ENCODE measurements at regions not wholly inside any gene's neighbourhood (a gene's known extent, or its start where the extent isn't known, plus 50 kb on each side); places are given as distances from the start of the nearest gene placed in this dataset.

- H3K4me3 ChIP-seq (ENCODE audit: insufficient read depth, low read depth, low read length), result no peak overlapping the region
- H3K27me3 ChIP-seq (ENCODE audit: control insufficient read depth, insufficient read depth, low read length), result no peaks in the 10 kb centered on the region
- peak; percentile 29 for DNase-seq
- no peaks in the 10 kb centered on the region for H3K36me3 ChIP-seq (replicated peaks; ENCODE audit: control insufficient read depth, insufficient read depth, low read length)
Observed at GRCh38 chr15:70246623-70247220, 149.0 kb upstream of the TLE3 start.

- Histone ChIP-seq H3K27me3 (ENCODE audit: control insufficient read depth, insufficient read depth, low read length) (no peaks in the 10 kb centered on the region), H3K4me3 (ENCODE audit: insufficient read depth, low read depth, low read length) (no peak overlapping the region), H3K36me3 (replicated peaks; ENCODE audit: control insufficient read depth, insufficient read depth, low read length) (no peaks in the 10 kb centered on the region)
- peak; percentile 24 for DNase-seq
Observed at GRCh38 chr15:70245932-70246622, 148.4 kb upstream of the TLE3 start.

GRCh38 chr15:70244978-70245542 lies 147.3 kb upstream of the TLE3 start:
- no peak for DNase-seq
- H3K36me3 ChIP-seq (replicated peaks; ENCODE audit: control insufficient read depth, insufficient read depth, low read length), result no peaks in the 10 kb centered on the region
- H3K4me3 ChIP-seq (ENCODE audit: insufficient read depth, low read depth, low read length), result no peak overlapping the region
- no peaks in the 10 kb centered on the region for H3K27me3 ChIP-seq (ENCODE audit: control insufficient read depth, insufficient read depth, low read length)

GRCh38 chr15:70243686-70244540 lies 146.2 kb upstream of the TLE3 start:
- no peak overlapping the region for H3K4me3 ChIP-seq (ENCODE audit: insufficient read depth, low read depth, low read length)
- DNase-seq, result no peak
- no peaks in the 10 kb centered on the region for H3K27me3 ChIP-seq (ENCODE audit: control insufficient read depth, insufficient read depth, low read length)
- H3K36me3 ChIP-seq (replicated peaks; ENCODE audit: control insufficient read depth, insufficient read depth, low read length), result no peaks in the 10 kb centered on the region

- H3K4me3 ChIP-seq (ENCODE audit: insufficient read depth, low read depth, low read length), result no peak overlapping the region
- no peaks in the 10 kb centered on the region for H3K36me3 ChIP-seq (replicated peaks; ENCODE audit: control insufficient read depth, insufficient read depth, low read length)
- no peaks in the 10 kb centered on the region for H3K27me3 ChIP-seq (ENCODE audit: control insufficient read depth, insufficient read depth, low read length)
- peak; percentile 29 for DNase-seq
Observed at GRCh38 chr15:70242951-70243685, 145.4 kb upstream of the TLE3 start.

GRCh38 chr15:70241561-70242320 lies 144.0 kb upstream of the TLE3 start:
- Histone ChIP-seq H3K4me3 (ENCODE audit: insufficient read depth, low read depth, low read length) (no peak overlapping the region), H3K36me3 (replicated peaks; ENCODE audit: control insufficient read depth, insufficient read depth, low read length) (no peaks in the 10 kb centered on the region), H3K27me3 (ENCODE audit: control insufficient read depth, insufficient read depth, low read length) (no peaks in the 10 kb centered on the region)
- DNase-seq, result no peak

GRCh38 chr15:70240820-70241430 lies 143.2 kb upstream of the TLE3 start:
- Histone ChIP-seq H3K36me3 (replicated peaks; ENCODE audit: control insufficient read depth, insufficient read depth, low read length) (no peaks in the 10 kb centered on the region), H3K4me3 (ENCODE audit: insufficient read depth, low read depth, low read length) (no peak overlapping the region), H3K27me3 (ENCODE audit: control insufficient read depth, insufficient read depth, low read length) (no peaks in the 10 kb centered on the region)
- DNase-seq, result no peak

GRCh38 chr15:70240082-70240481 lies 142.4 kb upstream of the TLE3 start:
- DNase-seq, result no peak

GRCh38 chr15:70238917-70239316 lies 141.2 kb upstream of the TLE3 start:
- Histone ChIP-seq H3K27me3 (ENCODE audit: control insufficient read depth, insufficient read depth, low read length) (no peaks in the 10 kb centered on the region), H3K36me3 (replicated peaks; ENCODE audit: control insufficient read depth, insufficient read depth, low read length) (no peaks in the 10 kb centered on the region), H3K4me3 (ENCODE audit: insufficient read depth, low read depth, low read length) (no peak overlapping the region)
- no peak for DNase-seq

More at GRCh38 chr15:70240082-70240481, 142.4 kb upstream of the TLE3 start:
- Histone ChIP-seq H3K27me3 (ENCODE audit: control insufficient read depth, insufficient read depth, low read length) (no peaks in the 10 kb centered on the region), H3K4me3 (ENCODE audit: insufficient read depth, low read depth, low read length) (no peak overlapping the region), H3K36me3 (replicated peaks; ENCODE audit: control insufficient read depth, insufficient read depth, low read length) (no peaks in the 10 kb centered on the region)

- Histone ChIP-seq H3K4me3 (ENCODE audit: insufficient read depth, low read depth, low read length) (no peak overlapping the region), H3K36me3 (replicated peaks; ENCODE audit: control insufficient read depth, insufficient read depth, low read length) (no peaks in the 10 kb centered on the region), H3K27me3 (ENCODE audit: control insufficient read depth, insufficient read depth, low read length) (no peaks in the 10 kb centered on the region)
- no peak for DNase-seq
Observed at GRCh38 chr15:70237626-70238025, 139.9 kb upstream of the TLE3 start.

GRCh38 chr15:70236341-70237086 lies 138.8 kb upstream of the TLE3 start:
- no peak for DNase-seq
- Histone ChIP-seq H3K27me3 (ENCODE audit: control insufficient read depth, insufficient read depth, low read length) (no peaks in the 10 kb centered on the region), H3K4me3 (ENCODE audit: insufficient read depth, low read depth, low read length) (no peak overlapping the region), H3K36me3 (replicated peaks; ENCODE audit: control insufficient read depth, insufficient read depth, low read length) (no peaks in the 10 kb centered on the region)

GRCh38 chr15:70235347-70235746 lies 137.6 kb upstream of the TLE3 start:
- no peak overlapping the region for H3K4me3 ChIP-seq (ENCODE audit: insufficient read depth, low read depth, low read length)
- no peak for DNase-seq
- no peaks in the 10 kb centered on the region for H3K36me3 ChIP-seq (replicated peaks; ENCODE audit: control insufficient read depth, insufficient read depth, low read length)
- H3K27me3 ChIP-seq (ENCODE audit: control insufficient read depth, insufficient read depth, low read length), result no peaks in the 10 kb centered on the region

Measured in H7 (cell line).